ENCODE measurements at regions not wholly inside any gene's neighbourhood (a gene's known extent, or its start where the extent isn't known, plus 50 kb on each side); places are given as distances from the start of the nearest gene placed in this dataset.

DNA sequence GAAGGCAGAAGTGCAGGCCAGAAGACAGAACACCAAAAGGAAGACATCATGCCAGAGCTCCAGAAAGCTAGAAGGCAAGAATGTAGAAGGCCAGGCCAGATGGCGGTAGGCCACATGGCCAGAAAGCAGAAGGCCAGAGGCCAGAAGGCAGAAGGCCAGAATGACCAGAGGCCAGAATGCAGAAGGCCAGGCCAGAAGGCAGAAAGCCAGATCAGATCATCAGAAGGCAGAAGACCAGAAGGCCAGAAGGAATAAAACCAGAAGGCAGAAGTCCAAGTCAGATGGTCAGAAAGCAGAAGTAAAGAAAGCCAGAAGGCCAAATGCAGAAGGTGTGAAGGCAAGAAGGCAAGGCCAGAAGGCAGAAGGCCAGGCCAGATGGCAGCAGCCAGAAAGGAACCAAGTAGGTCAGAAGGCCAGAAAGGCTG, 185.0 kb downstream of the TUBA3C start:
- Histone ChIP-seq H3K4me1 (no peaks in the 10 kb centered on the region), H3K36me3 (no peaks in the 10 kb centered on the region), H3K4me3 (no peak overlapping the region), H3K9me3 (peaks cover 0 to 12% (median 0%) of the 10 kb centered on the region in 4 donors), H3K27ac (no peak overlapping the region), H3K27me3 (no peaks in the 10 kb centered on the region)
- 78 to 94% methylated on average over 1 of the region's 1 CpG for WGBS, 2 donors
- TF ChIP-seq EP300 (IDR thresholded peaks at IDR 0.05) (no peak), POLR2AphosphoS5 (IDR thresholded peaks at IDR 0.05) (no peak), POLR2A (IDR thresholded peaks at IDR 0.05) (no peak)
- TF ChIP-seq, protein P1, sequence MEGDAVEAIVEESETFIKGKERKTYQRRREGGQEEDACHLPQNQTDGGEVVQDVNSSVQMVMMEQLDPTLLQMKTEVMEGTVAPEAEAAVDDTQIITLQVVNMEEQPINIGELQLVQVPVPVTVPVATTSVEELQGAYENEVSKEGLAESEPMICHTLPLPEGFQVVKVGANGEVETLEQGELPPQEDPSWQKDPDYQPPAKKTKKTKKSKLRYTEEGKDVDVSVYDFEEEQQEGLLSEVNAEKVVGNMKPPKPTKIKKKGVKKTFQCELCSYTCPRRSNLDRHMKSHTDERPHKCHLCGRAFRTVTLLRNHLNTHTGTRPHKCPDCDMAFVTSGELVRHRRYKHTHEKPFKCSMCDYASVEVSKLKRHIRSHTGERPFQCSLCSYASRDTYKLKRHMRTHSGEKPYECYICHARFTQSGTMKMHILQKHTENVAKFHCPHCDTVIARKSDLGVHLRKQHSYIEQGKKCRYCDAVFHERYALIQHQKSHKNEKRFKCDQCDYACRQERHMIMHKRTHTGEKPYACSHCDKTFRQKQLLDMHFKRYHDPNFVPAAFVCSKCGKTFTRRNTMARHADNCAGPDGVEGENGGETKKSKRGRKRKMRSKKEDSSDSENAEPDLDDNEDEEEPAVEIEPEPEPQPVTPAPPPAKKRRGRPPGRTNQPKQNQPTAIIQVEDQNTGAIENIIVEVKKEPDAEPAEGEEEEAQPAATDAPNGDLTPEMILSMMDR (IDR thresholded peaks at IDR 0.05): no peak
- DNase-seq: no peak
- peak in 1 of 2 donors; percentile 50 for ATAC-seq (ENCODE audit: low FRiP score in 2 of 2)

DNA sequence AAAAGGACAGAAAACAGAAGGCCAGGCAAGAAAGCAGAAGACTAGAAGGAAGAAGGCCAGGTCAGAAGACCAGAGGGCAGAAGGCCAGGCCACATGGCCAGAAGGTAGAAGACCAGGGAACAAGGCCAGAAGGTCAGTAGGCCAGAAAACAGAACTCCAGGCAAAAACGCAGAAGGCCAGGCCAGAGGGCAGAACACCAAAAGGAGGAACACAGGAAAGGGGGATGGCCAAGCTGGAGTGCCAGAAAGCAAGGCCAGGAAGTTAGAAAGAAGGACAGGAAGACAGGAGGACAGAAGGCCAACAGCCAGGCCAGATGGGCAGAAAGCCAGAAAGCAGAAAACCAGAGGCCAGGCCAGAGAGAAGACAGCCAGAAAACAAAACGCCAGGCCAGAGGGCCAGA, 185.4 kb downstream of the TUBA3C start:
- TF ChIP-seq, protein P1 (IDR thresholded peaks at IDR 0.05): no peak
- TF ChIP-seq POLR2AphosphoS5 (IDR thresholded peaks at IDR 0.05) (no peak), POLR2A (IDR thresholded peaks at IDR 0.05) (no peak)
- H3K9me3 ChIP-seq: peaks cover 0 to 12% (median 0%) of the 10 kb centered on the region in 4 donors
- DNase-seq (no peak), ATAC-seq (ENCODE audit: low FRiP score in 2 of 2) (no peak)
- 30 to 42% methylated on average over 2 of the region's 2 CpGs for WGBS, 2 donors
- no peak overlapping the region for H3K4me3 ChIP-seq
- H3K4me1 ChIP-seq: no peaks in the 10 kb centered on the region
- no peaks in the 10 kb centered on the region for H3K36me3 ChIP-seq
- no peaks in the 10 kb centered on the region for H3K27me3 ChIP-seq
- H3K27ac ChIP-seq: no peak overlapping the region

DNA sequence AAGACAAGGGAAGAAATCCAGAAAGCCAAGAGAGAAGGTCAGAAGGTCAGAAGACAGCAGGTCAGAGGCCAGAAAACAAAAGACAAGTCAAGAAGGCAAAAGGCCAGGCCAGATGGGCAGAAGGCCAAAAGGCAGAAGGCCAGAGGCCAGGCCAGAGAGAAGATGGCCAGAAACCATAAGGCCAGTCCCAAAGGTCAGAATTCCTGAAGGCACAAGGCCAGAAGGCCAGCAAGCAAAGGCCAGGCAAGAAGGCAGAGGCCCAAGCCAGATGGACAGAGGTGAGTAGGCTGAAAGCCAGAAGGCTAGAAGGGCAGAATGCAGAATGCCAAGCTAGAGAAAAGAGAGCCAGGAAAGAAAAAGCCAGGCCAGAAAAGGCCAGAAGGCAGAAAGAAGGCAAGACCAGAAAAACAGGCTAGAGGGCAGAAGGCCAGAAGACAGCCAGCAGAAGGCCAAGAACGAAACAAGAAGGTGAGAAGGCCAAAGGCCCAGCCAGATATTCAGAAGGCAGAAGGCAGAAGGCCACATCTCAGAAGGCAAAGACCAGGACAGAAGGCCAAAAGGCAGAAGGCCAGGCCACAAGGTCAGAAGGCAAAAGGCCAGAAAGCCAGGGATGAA, 186.3 kb downstream of the TUBA3C start:
- ATAC-seq (ENCODE audit: low FRiP score in 2 of 2): no peak

DNA sequence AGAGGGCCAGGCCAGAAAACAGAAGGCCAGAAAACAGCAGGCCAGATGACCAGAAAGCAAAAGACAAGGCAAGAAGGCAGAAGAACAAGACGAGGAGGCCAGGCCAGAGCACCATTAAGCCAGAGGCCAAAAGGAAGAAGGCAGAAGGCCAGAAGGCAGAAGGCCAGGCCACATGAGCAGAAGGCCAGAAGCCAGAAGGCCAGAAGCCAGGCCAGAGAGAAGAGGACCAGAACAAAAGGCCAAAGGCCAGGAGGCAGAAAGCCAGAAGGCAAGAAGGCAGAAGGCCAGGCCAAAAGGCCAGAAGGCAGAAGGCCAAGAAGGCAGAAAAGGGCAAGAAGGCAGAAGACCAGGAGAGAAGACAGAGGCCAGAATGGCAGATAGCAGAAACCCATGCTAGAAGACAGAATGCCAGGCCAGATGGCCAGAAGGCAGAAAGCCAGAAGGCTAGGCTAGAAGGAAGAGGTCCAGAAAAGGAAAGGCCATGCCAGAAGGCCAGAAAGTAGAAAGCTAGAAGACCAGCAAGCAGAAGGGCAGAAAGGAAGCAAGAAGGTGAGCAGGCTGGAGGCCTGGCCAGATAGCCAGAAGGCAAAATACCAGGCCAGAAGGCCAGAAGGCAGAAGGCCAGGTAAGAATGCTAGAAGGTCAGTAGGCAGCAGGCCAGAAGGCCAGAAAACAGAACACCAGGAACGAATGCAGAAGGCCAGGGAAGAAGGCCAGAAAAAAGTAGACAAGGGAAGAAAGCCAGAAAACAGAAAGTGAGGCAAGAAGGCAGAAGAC, 187.6 kb downstream of the TUBA3C start:
- H3K4me1 ChIP-seq: no peaks in the 10 kb centered on the region
- TF ChIP-seq, protein P1 (IDR thresholded peaks at IDR 0.05): no peak
- no peaks in the 10 kb centered on the region for H3K27me3 ChIP-seq
- DNase-seq: no peak
- no peak overlapping the region for H3K4me3 ChIP-seq
- no peaks in the 10 kb centered on the region for H3K36me3 ChIP-seq
- peaks cover 0 to 12% (median 0%) of the 10 kb centered on the region in 4 donors for H3K9me3 ChIP-seq
- no peak overlapping the region for H3K27ac ChIP-seq
- ATAC-seq (ENCODE audit: low FRiP score in 2 of 2): no peak
- 66 to 82% methylated on average over 2 of the region's 2 CpGs for WGBS, 2 donors

More for the DNA sequence above, 186.3 kb downstream of the TUBA3C start:
- TF ChIP-seq POLR2A (IDR thresholded peaks at IDR 0.05) (no peak), POLR2AphosphoS5 (IDR thresholded peaks at IDR 0.05) (no peak)
- no peaks in the 10 kb centered on the region for H3K36me3 ChIP-seq
- peaks cover 0 to 12% (median 0%) of the 10 kb centered on the region in 4 donors for H3K9me3 ChIP-seq
- H3K27ac ChIP-seq: no peak overlapping the region
- no peak for DNase-seq
- no peaks in the 10 kb centered on the region for H3K4me1 ChIP-seq
- H3K27me3 ChIP-seq: no peaks in the 10 kb centered on the region
- WGBS, 2 donors: 79 to 82% methylated on average over 1 of the region's 1 CpG
- H3K4me3 ChIP-seq: no peak overlapping the region

DNA sequence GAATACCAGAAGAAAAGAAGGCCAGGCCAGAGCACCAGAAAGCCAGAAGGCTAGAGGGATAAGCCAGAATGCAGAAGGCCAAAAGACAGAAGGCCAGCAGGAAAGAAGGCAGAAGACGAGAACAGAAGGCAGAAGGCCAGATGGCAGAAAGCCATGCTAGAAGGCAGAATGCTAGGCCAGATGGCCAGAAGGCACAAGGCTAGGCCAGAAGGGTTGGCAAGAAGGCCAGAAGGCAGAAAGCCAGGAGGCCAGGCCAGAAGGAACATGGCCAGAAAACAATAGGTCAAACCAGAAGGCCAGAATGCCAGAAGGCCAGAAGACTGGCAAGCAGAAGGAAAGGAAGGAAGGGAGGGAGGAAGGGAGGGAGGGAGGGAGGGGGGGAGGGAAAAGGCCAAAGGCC, 188.8 kb downstream of the TUBA3C start:
- H3K9me3 ChIP-seq: peaks cover 0 to 12% (median 0%) of the 10 kb centered on the region in 4 donors
- no peak for DNase-seq
- no peak overlapping the region for H3K27ac ChIP-seq
- TF ChIP-seq EP300 (IDR thresholded peaks at IDR 0.05) (no peak), POLR2A (IDR thresholded peaks at IDR 0.05) (no peak), POLR2AphosphoS5 (IDR thresholded peaks at IDR 0.05) (no peak)
- TF ChIP-seq, protein P1 (IDR thresholded peaks at IDR 0.05): no peak
- no peaks in the 10 kb centered on the region for H3K36me3 ChIP-seq
- no peak overlapping the region for H3K4me3 ChIP-seq
- H3K27me3 ChIP-seq: no peaks in the 10 kb centered on the region
- no peaks in the 10 kb centered on the region for H3K4me1 ChIP-seq
- 62 to 71% methylated on average over 1 of the region's 1 CpG for WGBS, 2 donors
- no peak for ATAC-seq (ENCODE audit: low FRiP score in 2 of 2)
